ENCODE measurements at regions not wholly inside any gene's neighbourhood (a gene's known extent, or its start where the extent isn't known, plus 50 kb on each side); places are given as distances from the start of the nearest gene placed in this dataset.

DNA sequence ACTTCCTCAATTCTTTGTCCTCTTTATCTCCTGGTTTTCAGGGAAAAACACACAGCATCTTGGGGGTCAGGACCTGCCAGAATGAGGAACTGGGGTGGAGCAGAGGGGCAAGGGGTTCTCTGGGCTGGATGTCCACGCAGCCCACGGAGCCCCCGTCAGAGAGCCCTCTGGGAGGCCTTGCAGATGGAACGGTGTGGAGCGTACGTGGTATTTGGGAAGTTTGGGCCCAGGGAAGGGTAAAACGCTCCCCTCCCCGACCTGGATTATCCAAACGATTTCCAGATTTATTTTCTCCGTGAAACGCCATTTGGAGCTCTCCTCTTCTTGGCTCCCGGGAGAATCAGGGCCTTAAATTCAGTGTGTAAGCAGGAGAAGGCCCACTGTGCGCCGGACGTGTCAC lies 51.7 kb upstream of the ZNF536 start:
- H3K4me1 ChIP-seq (ENCODE audit: insufficient read depth, low read length), result no peaks in the 10 kb centered on the region
- H3K27ac ChIP-seq (ENCODE audit: low read depth in 1 of 2, low read length in 2 of 2), result no peak overlapping the region
- intact Hi-C loops (cut with DNase I, micrococcal nuclease), result no loop called here
- no peaks in the 10 kb centered on the region for H3K27me3 ChIP-seq (ENCODE audit: control insufficient read depth in 1 of 2, insufficient read depth in 2 of 2, low read length in 2 of 2)
- H3K9me3 ChIP-seq (ENCODE audit: control insufficient read depth in 1 of 2, insufficient read depth in 1 of 2, low read length in 2 of 2), result peaks cover 0 to 15% of the 10 kb centered on the region in 2 experiments
- Mint-ChIP-seq H3K27me3 (peaks cover 5% of the 10 kb centered on the region), H3K36me3 (ENCODE audit: low read depth) (no peaks in the 10 kb centered on the region), H3K9me3 (peaks cover 4% of the 10 kb centered on the region), H3K4me3 (no peak overlapping the region), H3K27ac (no peak overlapping the region), H3K4me1 (ENCODE audit: low read depth) (no peaks in the 10 kb centered on the region)
- H3K4me3 ChIP-seq (ENCODE audit: low read length), result no peak overlapping the region
- H3K36me3 ChIP-seq (ENCODE audit: insufficient read depth, low read length), result no peaks in the 10 kb centered on the region
- TF ChIP-seq, protein P1, sequence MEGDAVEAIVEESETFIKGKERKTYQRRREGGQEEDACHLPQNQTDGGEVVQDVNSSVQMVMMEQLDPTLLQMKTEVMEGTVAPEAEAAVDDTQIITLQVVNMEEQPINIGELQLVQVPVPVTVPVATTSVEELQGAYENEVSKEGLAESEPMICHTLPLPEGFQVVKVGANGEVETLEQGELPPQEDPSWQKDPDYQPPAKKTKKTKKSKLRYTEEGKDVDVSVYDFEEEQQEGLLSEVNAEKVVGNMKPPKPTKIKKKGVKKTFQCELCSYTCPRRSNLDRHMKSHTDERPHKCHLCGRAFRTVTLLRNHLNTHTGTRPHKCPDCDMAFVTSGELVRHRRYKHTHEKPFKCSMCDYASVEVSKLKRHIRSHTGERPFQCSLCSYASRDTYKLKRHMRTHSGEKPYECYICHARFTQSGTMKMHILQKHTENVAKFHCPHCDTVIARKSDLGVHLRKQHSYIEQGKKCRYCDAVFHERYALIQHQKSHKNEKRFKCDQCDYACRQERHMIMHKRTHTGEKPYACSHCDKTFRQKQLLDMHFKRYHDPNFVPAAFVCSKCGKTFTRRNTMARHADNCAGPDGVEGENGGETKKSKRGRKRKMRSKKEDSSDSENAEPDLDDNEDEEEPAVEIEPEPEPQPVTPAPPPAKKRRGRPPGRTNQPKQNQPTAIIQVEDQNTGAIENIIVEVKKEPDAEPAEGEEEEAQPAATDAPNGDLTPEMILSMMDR (IDR thresholded peaks at IDR 0.05), result no peak
- CTCF ChIA-PET, result no interaction called here
- POLR2A ChIA-PET, result no interaction called here
- ATAC-seq (ENCODE audit: poor library complexity) (no peak), DNase-seq (no peak)

DNA sequence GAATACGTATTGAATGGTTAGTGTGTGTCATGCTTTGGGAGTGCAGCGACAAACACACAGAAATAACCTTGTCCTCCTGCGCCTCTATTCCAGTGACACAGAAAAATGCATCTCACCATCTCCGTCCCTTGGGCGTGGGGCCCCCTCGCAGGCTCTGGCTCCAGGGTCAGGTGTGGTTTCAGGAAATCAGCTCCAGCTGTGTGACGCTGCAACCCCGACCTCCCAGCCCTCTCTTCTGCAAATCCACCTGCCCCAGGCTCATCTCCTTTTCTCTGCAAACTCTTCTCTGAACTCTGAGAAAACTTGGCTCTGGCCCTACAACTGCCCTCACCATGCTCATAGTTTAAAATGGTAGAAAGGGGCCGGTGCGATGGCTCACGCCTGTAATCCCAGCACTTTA lies 51.3 kb upstream of the ZNF536 start:
- Histone ChIP-seq H3K4me1 (ENCODE audit: insufficient read depth, low read length) (no peaks in the 10 kb centered on the region), H3K27ac (ENCODE audit: low read depth in 1 of 2, low read length in 2 of 2) (no peak overlapping the region), H3K9me3 (ENCODE audit: control insufficient read depth in 1 of 2, insufficient read depth in 1 of 2, low read length in 2 of 2) (peaks cover 0 to 19% of the 10 kb centered on the region in 2 experiments), H3K27me3 (ENCODE audit: control insufficient read depth in 1 of 2, insufficient read depth in 2 of 2, low read length in 2 of 2) (no peaks in the 10 kb centered on the region), H3K4me3 (ENCODE audit: low read length) (no peak overlapping the region), H3K36me3 (ENCODE audit: insufficient read depth, low read length) (no peaks in the 10 kb centered on the region)
- peaks cover 2% of the 10 kb centered on the region for H3K9me3 Mint-ChIP-seq
- H3K4me1 Mint-ChIP-seq (ENCODE audit: low read depth), result no peaks in the 10 kb centered on the region
- no peaks in the 10 kb centered on the region for H3K36me3 Mint-ChIP-seq (ENCODE audit: low read depth)
- intact Hi-C loops (cut with DNase I, micrococcal nuclease), result no loop called here
- ATAC-seq (ENCODE audit: poor library complexity) (no peak), DNase-seq (no peak)
- ChIA-PET POLR2A (no interaction called here), CTCF (no interaction called here)
- TF ChIP-seq, protein P1 (IDR thresholded peaks at IDR 0.05), result no peak
- H3K27me3 Mint-ChIP-seq, result peaks cover 5% of the 10 kb centered on the region
- no peak overlapping the region for H3K27ac Mint-ChIP-seq
- no peak overlapping the region for H3K4me3 Mint-ChIP-seq

Measured in CD4-positive, alpha-beta T cell (primary cell).